K562 (cell line): ENCODE measurements at regions not wholly inside any gene's neighbourhood (a gene's known extent, or its start where the extent isn't known, plus 50 kb on each side); places are given as distances from the start of the nearest gene placed in this dataset.

ENCODE experiments used
- CTCF ChIP-seq, 3 experiments: IDR thresholded peaks in 2 of 3; conservative IDR thresholded peaks in 1 of 3; 2 replicates each; pipeline ENCODE4 v1.5.1; 2011 to 2012; ENCODE audit warnings: low read length in 3 of 3, mild to moderate bottlenecking in 3 of 3, control low read depth in 2 of 3, improper control_type of control experiment in 1 of 3, inconsistent platforms in 1 of 3, low read depth in 1 of 3, mixed read lengths in 1 of 3, moderate library complexity in 1 of 3; ENCODE audit not compliant: insufficient read depth in 2 of 3
- TCF7L2 ChIP-seq: fragments of 150-350 bp; IDR thresholded peaks from 2 replicates; pipeline ENCODE4 v1.6.1; 2016; ENCODE audit warnings: low read depth, mild to moderate bottlenecking, low read length, moderate library complexity
- U2AF1 ChIP-seq: fragments of 200-400 bp; formaldehyde crosslinking; optimal IDR thresholded peaks from 2 replicates; pipeline ENCODE3; 2017; ENCODE audit warnings: mild to moderate bottlenecking, low read depth, low read length, moderate library complexity

DNA sequence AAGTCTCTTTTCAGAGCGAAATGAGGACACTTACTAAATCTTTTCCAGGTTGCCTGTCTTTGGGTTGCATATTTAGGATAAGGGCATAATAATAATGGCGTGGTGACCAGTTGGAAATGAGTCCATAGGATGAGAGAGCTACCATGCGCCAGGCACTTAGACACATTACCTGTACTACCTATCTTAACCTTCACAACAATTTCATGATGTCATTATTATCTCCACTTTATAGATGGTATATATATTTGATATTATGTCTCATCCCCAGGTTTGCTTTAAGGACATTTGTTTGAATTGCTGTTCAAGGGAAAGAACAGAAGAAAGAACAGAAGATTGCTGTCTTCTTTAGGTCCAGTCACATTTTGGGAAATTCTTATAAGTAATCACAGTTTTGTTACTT, 182.0 kb upstream of the STARD13 start:
- no peak for TF ChIP-seq U2AF1
- TF ChIP-seq CTCF (IDR thresholded peaks at IDR 0.05 in 2 of 3, conservative IDR thresholded peaks at IDR 0.05 in 1 of 3; ENCODE audit: insufficient read depth in 2 of 3, low read depth in 1 of 3, low read length in 3 of 3), result no peak
- TF ChIP-seq TCF7L2, result no peak
